Upper lobe of right lung (tissue), 1 donor: ENCODE measurements at regions not wholly inside any gene's neighbourhood (a gene's known extent, or its start where the extent isn't known, plus 50 kb on each side); places are given as distances from the start of the nearest gene placed in this dataset.
"Not testable (repeated sequence)": the region's sequence is repeated elsewhere in the genome, so short reads cannot be mapped to it uniquely, and the experiment has no call there.

Experiments used
- ATAC-seq: fragments of 200-7000 bp; cut with Tn5 transposase; one replicate; pipeline ENCODE4 v1.9.1; 2020; ENCODE audit warnings: mild to moderate bottlenecking, moderate library complexity
- DNase-seq: peaks from one replicate; pipeline ENCODE4 v3.0.0-alpha.2; 2020
- H3K27ac ChIP-seq: fragments of 200-600 bp; one replicate; pipeline ENCODE4 v1.8.0; 2022
- H3K27me3 ChIP-seq: fragments of 200-600 bp; one replicate; pipeline ENCODE4 v1.8.0; 2022; ENCODE audit warnings: mild to moderate bottlenecking
- H3K36me3 ChIP-seq: fragments of 200-600 bp; one replicate; pipeline ENCODE4 v1.8.0; 2022
- H3K4me1 ChIP-seq: fragments of 200-600 bp; one replicate; pipeline ENCODE4 v1.8.0; 2022
- H3K4me3 ChIP-seq: fragments of 200-600 bp; one replicate; pipeline ENCODE4 v1.8.0; 2022; ENCODE audit warnings: mild to moderate bottlenecking
- H3K9me3 ChIP-seq: fragments of 200-600 bp; one replicate; pipeline ENCODE4 v1.8.0; 2022
- CTCF ChIP-seq: fragments of 200-600 bp; IDR thresholded peaks from one replicate; pipeline ENCODE4 v1.8.0; 2022; ENCODE audit warnings: antibody characterized with exemption
- intact Hi-C: fragments of 100-400 bp; cut with DNase I; formaldehyde crosslinking; loops from one replicate; pipeline ENCODE4 v1.11.0; 2022
- donor health status: DM: no; HTN: yes; CAD: no; lungs with severe emphysema.

- no peaks in the 10 kb centered on the region for H3K4me1 ChIP-seq
- no peak for DNase-seq
- H3K36me3 ChIP-seq = no peaks in the 10 kb centered on the region
- intact Hi-C loops = no loop called here
- TF ChIP-seq CTCF = no peak
- H3K27me3 ChIP-seq = no peaks in the 10 kb centered on the region
- ATAC-seq = no peak
- no peak overlapping the region for H3K4me3 ChIP-seq
- no peaks in the 10 kb centered on the region for H3K9me3 ChIP-seq
- H3K27ac ChIP-seq = no peak overlapping the region
These were observed 497.1 kb downstream of the RPS29 start for GRCh38 chr14:49089107-49089506.

GRCh38 chr14:49073292-49073691 lies 512.9 kb downstream of the RPS29 start:
- intact Hi-C loops, ATAC-seq: not testable (repeated sequence)

GRCh38 chr14:49058511-49058910 lies 527.7 kb downstream of the RPS29 start:
- DNase-seq (no peak), ATAC-seq (no peak)
- H3K9me3 ChIP-seq = no peaks in the 10 kb centered on the region
- H3K36me3 ChIP-seq = no peaks in the 10 kb centered on the region
- no peak overlapping the region for H3K4me3 ChIP-seq
- H3K4me1 ChIP-seq = no peaks in the 10 kb centered on the region
- H3K27ac ChIP-seq = no peak overlapping the region
- no peak for TF ChIP-seq CTCF
- intact Hi-C loops = no loop called here
- no peaks in the 10 kb centered on the region for H3K27me3 ChIP-seq

More at GRCh38 chr14:49073292-49073691, 512.9 kb downstream of the RPS29 start:
- H3K27me3 ChIP-seq, H3K4me3 ChIP-seq, DNase-seq, H3K9me3 ChIP-seq, H3K36me3 ChIP-seq, H3K4me1 ChIP-seq, H3K27ac ChIP-seq: not testable (repeated sequence)

GRCh38 chr14:49057838-49058510 lies 528.2 kb downstream of the RPS29 start:
- intact Hi-C loops = no loop called here

GRCh38 chr14:49056021-49056420 lies 530.2 kb downstream of the RPS29 start:
- intact Hi-C loops = no loop called here
- no peaks in the 10 kb centered on the region for H3K27me3 ChIP-seq
- no peaks in the 10 kb centered on the region for H3K4me1 ChIP-seq
- ATAC-seq (no peak), DNase-seq (no peak)
- no peaks in the 10 kb centered on the region for H3K36me3 ChIP-seq
- no peak overlapping the region for H3K4me3 ChIP-seq
- TF ChIP-seq CTCF = no peak
- no peak overlapping the region for H3K27ac ChIP-seq
- H3K9me3 ChIP-seq = no peaks in the 10 kb centered on the region

More at GRCh38 chr14:49057838-49058510, 528.2 kb downstream of the RPS29 start:
- Histone ChIP-seq H3K4me3 (no peak overlapping the region), H3K27me3 (no peaks in the 10 kb centered on the region), H3K9me3 (no peaks in the 10 kb centered on the region), H3K36me3 (no peaks in the 10 kb centered on the region), H3K27ac (no peak overlapping the region), H3K4me1 (no peaks in the 10 kb centered on the region)
- ATAC-seq (no peak), DNase-seq (no peak)
- no peak for TF ChIP-seq CTCF

- Histone ChIP-seq H3K4me1 (no peaks in the 10 kb centered on the region), H3K27ac (no peak overlapping the region), H3K4me3 (no peak overlapping the region), H3K9me3 (no peaks in the 10 kb centered on the region), H3K27me3 (no peaks in the 10 kb centered on the region), H3K36me3 (no peaks in the 10 kb centered on the region)
- no peak for DNase-seq
- no peak for ATAC-seq
- no peak for TF ChIP-seq CTCF
- intact Hi-C loops = no loop called here
These were observed 533.7 kb downstream of the RPS29 start for GRCh38 chr14:49052521-49052920.
